HG03108 (cell line): ENCODE measurements at regions not wholly inside any gene's neighbourhood (a gene's known extent, or its start where the extent isn't known, plus 50 kb on each side); places are given as distances from the start of the nearest gene placed in this dataset.
"Not testable (repeated sequence)": the region's sequence is repeated elsewhere in the genome, so short reads cannot be mapped to it uniquely, and the experiment has no call there.

Source experiments
- ATAC-seq: cut with Tn5 transposase; IDR thresholded peaks from one replicate; pipeline ENCODE4 v1.9.1; 2021; ENCODE audit warnings: moderate library complexity; ENCODE audit not compliant: unreplicated experiment

DNA sequence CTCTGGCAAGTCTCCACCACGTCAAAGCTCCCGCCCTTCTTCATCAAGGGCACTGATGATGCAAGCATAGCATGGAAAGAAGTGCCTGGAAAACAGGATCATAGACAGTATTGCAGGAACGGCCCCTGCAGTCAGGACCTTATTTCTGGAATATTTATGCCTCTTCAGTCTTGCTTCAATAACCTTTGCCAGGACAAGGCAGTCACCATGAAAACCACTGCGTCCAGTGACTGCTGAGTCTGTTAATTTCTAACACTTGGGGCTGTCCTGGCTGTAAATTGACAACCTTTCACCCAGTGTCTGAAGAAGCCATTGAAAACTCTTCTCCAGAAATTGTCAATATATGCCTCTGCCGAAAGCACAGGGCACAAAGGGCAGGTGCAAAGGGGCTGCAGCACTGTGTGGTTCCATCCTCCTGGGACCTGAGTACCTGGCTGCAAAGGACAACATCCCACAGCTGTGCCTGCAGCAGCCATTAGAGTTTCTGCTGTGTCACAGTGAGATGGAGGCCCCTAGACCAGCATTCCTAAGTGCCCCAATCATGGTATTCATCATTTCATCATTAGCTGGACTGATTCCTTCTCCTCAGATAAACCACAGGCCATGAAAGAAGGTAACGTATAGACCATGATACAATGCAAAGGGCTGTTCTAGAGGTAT is 819.6 kb downstream of the RNF144A start:
- ATAC-seq, result no peak

- ATAC-seq, result no peak
Measured at GRCh38 chr2:7738596-7738995, 821.4 kb downstream of the RNF144A start.

DNA sequence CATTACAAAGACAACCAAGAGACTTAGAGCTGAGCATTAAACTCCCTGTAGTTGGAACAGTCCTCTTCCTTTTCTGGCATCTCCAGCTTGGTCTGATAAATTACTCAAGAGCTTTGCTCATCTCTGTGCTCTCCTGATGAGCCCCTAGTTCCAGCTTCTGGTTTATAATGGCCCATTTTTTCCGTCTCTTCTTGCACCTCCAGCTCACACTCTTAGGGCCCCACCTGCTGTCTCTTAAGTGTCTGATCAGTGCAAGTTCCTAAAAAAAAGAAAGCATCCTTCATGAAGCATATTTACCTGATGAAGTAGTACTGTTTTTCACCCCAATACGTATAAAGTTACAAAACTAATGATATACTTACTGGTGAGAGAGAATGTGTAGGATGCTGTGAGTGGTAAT is 822.9 kb downstream of the RNF144A start:
- no peak for ATAC-seq

- ATAC-seq, result no peak
Measured at GRCh38 chr2:7742301-7742700, 825.1 kb downstream of the RNF144A start.

- no peak for ATAC-seq
Measured at GRCh38 chr2:7744827-7745226, 827.6 kb downstream of the RNF144A start.

DNA sequence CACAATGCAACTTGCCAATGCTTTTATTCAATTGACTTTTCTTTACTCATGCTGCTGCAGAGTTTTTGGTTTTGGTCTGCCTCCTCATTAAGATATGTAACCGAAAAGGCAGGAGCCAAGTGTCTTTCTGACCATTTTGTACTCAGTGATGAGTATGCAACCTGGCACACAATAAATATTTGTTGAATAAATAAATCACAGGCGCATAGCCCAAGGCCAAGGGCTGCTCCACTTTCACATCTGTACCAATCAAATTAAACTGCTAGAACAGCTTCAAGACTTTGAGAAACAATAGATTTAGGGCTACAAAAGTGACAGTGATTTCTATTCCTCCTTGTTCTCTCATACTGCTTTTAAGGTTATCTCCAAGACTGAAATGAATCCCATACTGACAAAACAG is 828.2 kb downstream of the RNF144A start:
- ATAC-seq, result no peak

DNA sequence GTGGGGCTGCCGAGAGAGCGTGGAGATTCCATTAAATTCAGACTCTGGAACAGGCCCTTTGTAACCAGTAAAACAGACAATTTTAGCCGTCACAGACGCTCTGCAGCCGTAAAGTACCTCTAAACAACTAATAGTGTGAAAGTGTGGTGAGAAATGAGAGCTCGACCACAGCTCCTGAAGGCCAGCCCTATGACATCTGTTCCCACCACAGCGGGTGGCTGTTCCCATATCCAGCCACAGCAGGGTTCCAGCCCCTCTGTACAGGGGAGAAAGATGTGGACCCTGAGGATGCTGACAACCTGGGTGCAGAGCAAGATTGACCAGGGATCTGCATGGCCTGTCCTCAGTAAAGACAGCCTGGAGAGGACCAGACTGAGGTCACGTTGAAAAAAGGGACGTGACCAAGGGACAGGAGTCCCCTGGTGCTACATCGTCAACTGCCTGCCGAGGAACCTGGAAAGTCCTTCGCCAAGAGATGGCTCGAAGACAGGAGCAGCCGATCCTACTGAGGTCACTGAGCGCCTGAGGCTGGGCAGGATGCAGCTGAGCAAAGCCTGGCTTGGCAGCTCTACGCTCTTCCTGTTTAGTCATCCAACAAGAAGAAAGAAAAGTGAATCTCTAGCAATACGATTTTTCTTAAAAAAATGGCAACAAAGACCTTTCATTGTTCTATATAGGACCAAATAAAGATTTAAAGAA is 831.7 kb downstream of the RNF144A start:
- no peak for ATAC-seq

GRCh38 chr2:7749895-7750559 is 832.8 kb downstream of the RNF144A start:
- no peak for ATAC-seq

DNA sequence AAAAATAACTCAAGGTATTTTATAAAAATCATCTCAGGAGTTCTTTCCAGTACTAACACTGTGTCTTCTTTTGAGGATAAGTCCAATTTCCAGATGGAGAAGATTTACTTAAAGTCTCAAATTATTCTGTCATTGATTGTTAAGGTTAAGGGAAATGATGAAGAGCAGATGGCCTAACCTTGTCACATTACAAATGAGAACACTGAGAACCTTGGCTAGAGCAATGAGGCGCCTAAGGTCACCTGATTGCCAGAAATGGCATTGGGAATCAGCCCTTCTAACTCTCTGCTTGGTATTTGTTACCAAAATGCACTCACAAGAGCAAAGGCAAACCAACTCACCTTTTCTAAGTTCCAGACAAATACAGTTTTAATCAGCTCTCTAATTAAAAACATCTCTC is 835.1 kb downstream of the RNF144A start:
- no peak for ATAC-seq

GRCh38 chr2:7753777-7754176 is 836.6 kb downstream of the RNF144A start:
- no peak for ATAC-seq

DNA sequence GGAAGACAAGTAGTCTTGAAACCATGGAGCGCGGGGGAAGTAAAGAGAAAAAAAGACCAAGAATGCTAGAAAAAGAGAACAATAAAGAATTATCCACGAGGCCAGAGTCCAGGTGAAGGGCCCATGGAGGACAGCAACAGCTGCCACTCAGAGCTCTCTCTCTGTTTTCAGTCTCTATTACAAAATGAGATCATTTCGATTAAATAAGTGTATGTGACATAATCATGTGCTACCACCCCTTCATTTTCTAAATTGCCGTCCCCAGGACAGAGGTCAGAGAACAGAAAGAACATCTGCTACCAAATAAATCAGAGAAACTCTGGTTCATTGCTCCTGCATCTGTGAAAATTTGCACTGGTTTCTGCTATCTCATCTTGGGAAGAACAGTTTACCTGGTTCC is 838.7 kb downstream of the RNF144A start:
- ATAC-seq, result no peak

DNA sequence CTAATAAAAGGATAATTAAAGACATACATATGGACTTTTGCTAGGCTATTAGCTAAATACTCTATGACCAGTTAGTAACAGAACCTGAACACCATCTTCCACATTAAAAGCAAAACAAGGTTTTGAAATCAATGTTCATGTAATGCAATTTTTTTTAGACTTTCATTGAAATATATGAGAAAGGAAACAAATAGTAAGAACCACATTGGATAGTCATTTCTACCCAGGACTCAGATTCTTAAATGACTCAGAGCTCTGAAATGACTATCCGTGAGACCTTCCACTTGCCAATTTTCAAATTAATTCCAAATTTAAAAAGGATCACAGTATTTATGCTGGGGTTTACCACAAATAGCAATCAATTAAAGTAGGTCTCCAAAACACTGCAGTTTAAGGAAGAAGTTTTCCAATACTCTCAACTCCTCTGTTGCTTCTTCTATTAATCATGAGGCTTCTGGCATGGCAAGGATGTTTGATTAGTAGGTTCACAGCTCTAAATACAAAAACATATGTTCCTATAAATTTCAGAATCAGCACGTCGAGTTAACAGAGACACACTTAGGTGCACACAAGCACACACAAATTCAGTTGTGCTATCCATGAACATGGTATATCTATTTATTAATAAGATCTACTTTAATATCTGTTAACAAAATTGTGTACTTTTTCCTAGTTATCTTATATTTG is 841.0 kb downstream of the RNF144A start:
- no peak for ATAC-seq

DNA sequence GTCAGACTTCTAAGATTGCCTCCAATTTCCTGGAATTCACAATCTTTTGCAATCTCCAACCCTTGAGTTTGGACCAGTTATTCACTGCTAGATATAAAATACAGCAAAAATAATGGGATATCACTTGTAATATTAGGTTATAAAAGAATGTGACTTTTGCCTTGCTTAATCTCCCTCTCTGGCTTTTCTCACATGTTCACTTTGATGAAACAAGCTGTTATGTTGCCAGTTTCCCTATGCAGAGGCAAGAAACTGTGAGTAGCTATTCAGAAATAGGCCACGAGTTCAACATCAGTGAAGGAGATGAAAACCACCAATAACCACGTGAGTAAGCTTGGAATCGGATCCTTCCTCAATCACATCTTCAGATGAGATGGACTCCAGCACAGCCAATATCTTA is 842.7 kb downstream of the RNF144A start:
- ATAC-seq, result no peak

DNA sequence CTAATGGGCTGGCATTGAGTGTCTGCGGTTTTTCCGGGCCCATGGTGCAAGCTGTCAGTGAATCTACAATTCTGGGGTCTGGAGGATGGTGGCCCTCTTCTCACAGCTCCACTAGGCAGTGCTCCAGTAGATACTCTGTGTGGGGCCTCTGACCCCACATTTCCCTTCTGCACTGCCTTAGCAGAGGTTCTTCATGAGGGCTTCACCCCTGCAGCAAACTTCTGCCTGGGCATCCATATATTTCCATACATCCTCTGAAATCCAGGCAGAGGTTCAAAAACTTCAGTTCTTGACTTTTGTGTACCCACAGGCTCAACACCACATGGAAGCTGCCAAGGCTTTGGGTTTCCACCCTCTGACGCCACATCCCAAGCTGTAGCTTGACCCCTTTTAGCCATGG is 846.2 kb downstream of the RNF144A start:
- not testable (repeated sequence) for ATAC-seq

DNA sequence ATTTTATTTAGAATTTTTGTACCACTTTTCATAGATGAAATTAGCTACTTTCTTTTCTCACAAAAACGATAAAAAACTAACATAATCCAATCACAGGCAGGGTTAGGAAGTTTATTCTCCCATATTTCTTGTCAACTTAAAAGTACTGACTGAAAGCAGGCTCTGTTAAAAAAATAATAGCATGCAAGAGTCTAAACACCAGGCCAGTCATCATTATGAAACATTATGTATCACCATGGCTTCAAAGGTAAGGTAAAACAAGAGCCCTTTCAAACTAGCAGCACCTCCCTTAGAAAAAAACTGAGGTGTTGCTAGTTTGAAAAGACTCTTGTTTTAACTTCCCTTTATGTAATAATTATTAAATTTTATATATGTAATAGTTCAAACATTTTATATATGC is 848.0 kb downstream of the RNF144A start:
- ATAC-seq, result no peak

DNA sequence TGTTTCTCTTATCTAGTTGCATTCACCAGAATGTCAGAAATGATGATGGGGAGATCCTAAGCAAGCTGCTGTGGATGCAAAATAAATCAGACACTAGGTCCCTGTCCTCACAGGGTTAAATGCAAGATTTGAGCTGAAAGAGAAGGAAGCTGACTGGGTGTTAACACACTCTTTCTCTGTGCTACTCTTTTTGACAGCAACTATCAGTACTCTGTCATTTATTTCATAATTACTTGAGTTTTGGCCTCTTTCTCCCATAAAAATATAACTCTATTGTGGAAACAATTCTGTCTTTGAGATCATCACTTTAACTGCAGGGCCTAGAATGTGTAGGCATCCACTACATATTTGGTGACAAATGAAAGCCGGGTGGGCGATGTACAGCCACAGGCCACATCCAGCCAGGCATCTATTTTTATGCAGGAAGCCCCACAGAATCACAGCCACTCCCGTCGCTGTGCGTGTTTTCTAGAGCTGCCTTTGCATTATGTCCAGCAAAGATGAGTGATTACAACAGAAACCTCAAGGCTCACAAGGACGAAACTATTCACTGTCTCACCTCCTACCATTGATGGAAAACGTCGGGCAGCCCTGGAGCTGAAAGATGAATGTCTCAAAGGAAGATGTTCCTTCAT is 849.0 kb downstream of the RNF144A start:
- no peak for ATAC-seq

- ATAC-seq, result no peak
Measured at GRCh38 chr2:7766978-7767565, 849.9 kb downstream of the RNF144A start.

DNA sequence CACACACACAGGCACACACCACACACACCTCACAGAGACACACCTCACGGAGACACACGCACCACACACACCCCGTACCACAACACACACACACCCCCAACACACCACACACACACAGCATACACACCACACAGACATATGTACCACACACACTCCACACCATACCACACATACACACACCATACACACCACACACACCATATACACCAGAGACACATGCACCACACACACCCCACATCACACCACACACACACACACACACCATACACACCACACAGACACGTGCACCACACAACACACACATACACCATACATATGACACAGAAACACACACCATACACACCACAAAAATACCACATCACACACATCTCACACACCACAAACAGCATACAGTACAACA is 850.7 kb downstream of the RNF144A start:
- no peak for ATAC-seq

GRCh38 chr2:7771781-7772180 is 854.6 kb downstream of the RNF144A start:
- ATAC-seq, result no peak

- ATAC-seq, result peak; percentile 60
Measured at GRCh38 chr2:7773362-7774360, 856.4 kb downstream of the RNF144A start.
